ENCODE measurements at regions not wholly inside any gene's neighbourhood (a gene's known extent, or its start where the extent isn't known, plus 50 kb on each side); places are given as distances from the start of the nearest gene placed in this dataset.
"Not testable (repeated sequence)": the region's sequence is repeated elsewhere in the genome, so short reads cannot be mapped to it uniquely, and the experiment has no call there.

DNA sequence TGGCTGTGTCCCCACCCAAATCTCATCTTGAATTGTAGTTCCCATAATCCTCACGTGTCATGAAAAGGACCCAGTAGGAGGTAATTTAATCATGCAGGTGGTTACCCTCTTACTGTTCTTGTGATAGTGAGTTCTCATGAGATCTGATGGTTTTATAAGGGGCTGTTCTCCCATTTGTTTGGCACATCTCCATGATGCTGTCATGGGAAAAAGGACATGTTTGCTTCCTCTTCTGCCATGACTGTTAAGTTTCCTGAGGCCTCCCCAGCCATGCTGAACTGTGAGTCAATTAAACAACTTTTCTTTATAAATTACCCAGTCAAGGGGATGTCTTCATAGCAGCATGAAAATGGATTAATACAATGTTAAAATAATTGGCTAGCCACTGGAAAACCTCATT, 243.3 kb upstream of the MKLN1 start:
- not testable (repeated sequence) for TF ChIP-seq CTCF (IDR thresholded peaks at IDR 0.05); ZFX (IDR thresholded peaks at IDR 0.05; ENCODE audit: borderline replicate concordance)

Measured in 22Rv1 (cell line).